MM.1S (cell line): ENCODE measurements at regions not wholly inside any gene's neighbourhood (a gene's known extent, or its start where the extent isn't known, plus 50 kb on each side); places are given as distances from the start of the nearest gene placed in this dataset.

Source experiments
- DNase-seq: peaks from one replicate; pipeline ENCODE4 v3.0.0-alpha.2; 2015
- H2AFZ ChIP-seq: fragments of 300-600 bp; sonication (generic); 2 replicates; pipeline ENCODE4 v1.6.0; 2016; ENCODE audit warnings: antibody characterized with exemption, low read length
- H3F3A ChIP-seq: fragments of 300-600 bp; sonication (generic); 2 replicates; pipeline ENCODE4 v1.6.1; 2016; ENCODE audit warnings: mild to moderate bottlenecking, antibody characterized with exemption, low read length, moderate library complexity, mixed read lengths; ENCODE audit not compliant: insufficient read depth
- H3K27ac ChIP-seq: fragments of 300-600 bp; sonication (generic); 2 replicates; pipeline ENCODE4 v1.5.1; 2016; ENCODE audit warnings: mild to moderate bottlenecking, low read length
- H3K27me3 ChIP-seq: fragments of 300-600 bp; sonication (generic); replicated peaks from 2 replicates; pipeline ENCODE4 v1.6.0; 2016; ENCODE audit warnings: low read length; ENCODE audit not compliant: insufficient read depth
- H3K36me3 ChIP-seq: fragments of 300-600 bp; sonication (generic); replicated peaks from 2 replicates; pipeline ENCODE4 v1.6.1; 2016; ENCODE audit warnings: mild to moderate bottlenecking, low read length, mixed read lengths; ENCODE audit not compliant: insufficient read depth
- H3K4me1 ChIP-seq: fragments of 300-600 bp; sonication (generic); 2 replicates; pipeline ENCODE4 v1.6.1; 2016; ENCODE audit warnings: low read length, mixed read lengths
- H3K4me2 ChIP-seq: fragments of 300-600 bp; sonication (generic); 2 replicates; pipeline ENCODE4 v1.6.0; 2016; ENCODE audit warnings: low read depth, low read length
- H3K4me3 ChIP-seq: fragments of 300-600 bp; sonication (generic); 2 replicates; pipeline ENCODE4 v1.5.1; 2016; ENCODE audit warnings: low read length, mixed read lengths
- H3K79me2 ChIP-seq: fragments of 300-600 bp; sonication (generic); 2 replicates; pipeline ENCODE4 v1.6.1; 2016; ENCODE audit warnings: mixed run types, low read length, mixed read lengths
- H3K9ac ChIP-seq: fragments of 300-600 bp; sonication (generic); 2 replicates; pipeline ENCODE4 v1.6.1; 2016; ENCODE audit warnings: low read length, mixed read lengths
- H3K9me2 ChIP-seq: fragments of 300-600 bp; sonication (generic); replicated peaks from 2 replicates; pipeline ENCODE4 v1.6.1; 2016; ENCODE audit warnings: mild to moderate bottlenecking, low read length, mixed read lengths; ENCODE audit not compliant: insufficient read depth
- H3K9me3 ChIP-seq: fragments of 300-600 bp; sonication (generic); replicated peaks from 2 replicates; pipeline ENCODE4 v1.6.1; 2016; ENCODE audit warnings: mild to moderate bottlenecking, low read length, mixed read lengths; ENCODE audit not compliant: insufficient read depth
- H4K20me1 ChIP-seq: fragments of 300-600 bp; sonication (generic); 2 replicates; pipeline ENCODE4 v1.6.1; 2016; ENCODE audit warnings: mild to moderate bottlenecking, low read length, moderate library complexity, mixed read lengths; ENCODE audit not compliant: insufficient read depth
- EZH2 ChIP-seq: fragments of 300-600 bp; sonication (generic); optimal IDR thresholded peaks from 2 replicates; pipeline ENCODE3; 2017; ENCODE audit warnings: low read depth, mild to moderate bottlenecking, antibody characterized with exemption, low read length, mixed read lengths
- EZH2phosphoT487 ChIP-seq: fragments of 300-600 bp; sonication (generic); IDR thresholded peaks from 2 replicates; pipeline ENCODE4 v1.6.1; 2018; ENCODE audit warnings: antibody characterized with exemption, low read length
- TF ChIP-seq, protein P1 (sequence below): fragments of 300-600 bp; sonication (generic); IDR thresholded peaks from 2 replicates; pipeline ENCODE4 v1.5.1; 2016; ENCODE audit warnings: antibody characterized with exemption, low read length, mixed read lengths

DNA sequence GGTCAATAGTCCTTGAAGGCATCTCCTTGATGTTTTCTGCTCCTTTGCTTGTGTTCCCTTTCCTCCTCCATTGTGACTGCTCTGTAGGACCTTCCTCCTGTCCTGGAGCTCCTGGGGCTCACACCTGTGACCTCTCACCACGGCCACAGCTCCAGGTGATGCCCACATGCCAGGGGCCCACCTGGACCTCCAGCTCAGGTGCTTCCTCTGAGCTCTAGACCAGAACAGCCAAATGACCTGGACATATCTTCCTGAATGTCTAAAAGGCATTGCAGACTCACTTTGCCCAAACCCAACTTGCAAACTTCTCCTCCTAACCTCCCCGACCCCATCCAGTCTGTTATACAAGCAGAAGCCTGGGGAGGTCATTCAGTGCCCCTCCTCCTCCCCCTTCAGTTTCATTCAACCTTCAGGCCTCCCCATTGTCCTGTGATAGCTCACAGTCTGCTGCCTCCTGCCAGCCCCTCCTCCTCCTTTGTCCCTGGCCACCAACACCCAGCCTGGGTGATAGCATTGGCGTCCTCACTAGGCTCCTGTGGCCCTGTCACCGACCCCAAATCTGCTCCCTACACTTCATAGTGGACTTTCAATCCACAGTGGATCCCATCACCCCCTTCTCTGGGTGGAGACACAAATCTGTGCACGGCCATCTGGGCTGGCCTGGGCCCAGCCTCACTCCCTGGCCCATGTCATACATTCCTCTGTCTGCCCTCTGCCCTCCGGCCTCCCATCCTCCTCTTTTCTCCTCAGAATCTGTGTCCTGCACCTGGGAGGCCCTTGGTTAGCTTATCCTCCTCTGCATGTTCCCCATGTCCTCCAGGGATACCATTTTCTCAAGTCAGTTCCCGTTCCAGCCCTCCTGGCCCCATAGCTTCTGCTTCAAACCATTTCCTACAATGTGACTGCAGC is 310.4 kb upstream of the HDAC4 start:
- H4K20me1 ChIP-seq = no peaks in the 10 kb centered on the region
- no peaks in the 10 kb centered on the region for H3K27me3 ChIP-seq

DNA sequence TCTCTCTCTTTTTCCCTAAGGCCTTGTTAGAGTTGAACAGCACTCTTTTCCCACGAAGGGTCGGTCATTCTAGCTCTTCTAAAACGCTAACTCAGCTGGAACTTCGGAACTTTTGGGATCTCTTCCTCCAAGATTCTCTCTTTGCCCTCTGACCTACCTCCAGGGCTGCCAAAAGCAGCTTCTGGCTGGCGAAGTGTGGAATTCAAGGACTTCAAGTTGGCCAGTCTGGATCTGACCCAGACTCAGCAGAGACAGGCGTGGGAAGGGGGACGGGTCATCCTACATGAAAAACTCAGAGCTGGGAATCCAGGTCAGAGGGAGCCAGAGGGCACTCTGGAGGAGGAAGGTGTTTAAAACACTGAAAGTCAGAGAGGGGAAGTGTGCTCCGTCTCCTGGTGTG is 305.5 kb upstream of the HDAC4 start:
- H3K4me3 ChIP-seq = no peak overlapping the region
- H3K9me2 ChIP-seq = no peaks in the 10 kb centered on the region
- H2AFZ ChIP-seq = no peak overlapping the region
- no peaks in the 10 kb centered on the region for H3K79me2 ChIP-seq
- H3K27me3 ChIP-seq = no peaks in the 10 kb centered on the region
- no peaks in the 10 kb centered on the region for H3K36me3 ChIP-seq
- H3K9ac ChIP-seq = no peak overlapping the region
- H4K20me1 ChIP-seq = no peaks in the 10 kb centered on the region
- H3K27ac ChIP-seq = no peak overlapping the region
- H3K4me2 ChIP-seq = no peak overlapping the region
- TF ChIP-seq EZH2phosphoT487 (no peak), EZH2 (no peak)
- TF ChIP-seq, protein P1, sequence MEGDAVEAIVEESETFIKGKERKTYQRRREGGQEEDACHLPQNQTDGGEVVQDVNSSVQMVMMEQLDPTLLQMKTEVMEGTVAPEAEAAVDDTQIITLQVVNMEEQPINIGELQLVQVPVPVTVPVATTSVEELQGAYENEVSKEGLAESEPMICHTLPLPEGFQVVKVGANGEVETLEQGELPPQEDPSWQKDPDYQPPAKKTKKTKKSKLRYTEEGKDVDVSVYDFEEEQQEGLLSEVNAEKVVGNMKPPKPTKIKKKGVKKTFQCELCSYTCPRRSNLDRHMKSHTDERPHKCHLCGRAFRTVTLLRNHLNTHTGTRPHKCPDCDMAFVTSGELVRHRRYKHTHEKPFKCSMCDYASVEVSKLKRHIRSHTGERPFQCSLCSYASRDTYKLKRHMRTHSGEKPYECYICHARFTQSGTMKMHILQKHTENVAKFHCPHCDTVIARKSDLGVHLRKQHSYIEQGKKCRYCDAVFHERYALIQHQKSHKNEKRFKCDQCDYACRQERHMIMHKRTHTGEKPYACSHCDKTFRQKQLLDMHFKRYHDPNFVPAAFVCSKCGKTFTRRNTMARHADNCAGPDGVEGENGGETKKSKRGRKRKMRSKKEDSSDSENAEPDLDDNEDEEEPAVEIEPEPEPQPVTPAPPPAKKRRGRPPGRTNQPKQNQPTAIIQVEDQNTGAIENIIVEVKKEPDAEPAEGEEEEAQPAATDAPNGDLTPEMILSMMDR = no peak
- no peaks in the 10 kb centered on the region for H3K9me3 ChIP-seq
- no peaks in the 10 kb centered on the region for H3F3A ChIP-seq
- DNase-seq = no peak
- H3K4me1 ChIP-seq = no peaks in the 10 kb centered on the region

More for the DNA sequence above, 310.4 kb upstream of the HDAC4 start:
- H3K79me2 ChIP-seq = no peaks in the 10 kb centered on the region
- no peak overlapping the region for H3K4me3 ChIP-seq
- no peaks in the 10 kb centered on the region for H3K36me3 ChIP-seq
- no peak overlapping the region for H2AFZ ChIP-seq
- TF ChIP-seq EZH2phosphoT487 (no peak), EZH2 (no peak)
- TF ChIP-seq, protein P1 = no peak
- no peaks in the 10 kb centered on the region for H3F3A ChIP-seq
- no peaks in the 10 kb centered on the region for H3K4me1 ChIP-seq
- no peaks in the 10 kb centered on the region for H3K9me3 ChIP-seq
- H3K4me2 ChIP-seq = no peak overlapping the region
- H3K9me2 ChIP-seq = no peaks in the 10 kb centered on the region
- DNase-seq = no peak
- no peak overlapping the region for H3K27ac ChIP-seq
- no peak overlapping the region for H3K9ac ChIP-seq

DNA sequence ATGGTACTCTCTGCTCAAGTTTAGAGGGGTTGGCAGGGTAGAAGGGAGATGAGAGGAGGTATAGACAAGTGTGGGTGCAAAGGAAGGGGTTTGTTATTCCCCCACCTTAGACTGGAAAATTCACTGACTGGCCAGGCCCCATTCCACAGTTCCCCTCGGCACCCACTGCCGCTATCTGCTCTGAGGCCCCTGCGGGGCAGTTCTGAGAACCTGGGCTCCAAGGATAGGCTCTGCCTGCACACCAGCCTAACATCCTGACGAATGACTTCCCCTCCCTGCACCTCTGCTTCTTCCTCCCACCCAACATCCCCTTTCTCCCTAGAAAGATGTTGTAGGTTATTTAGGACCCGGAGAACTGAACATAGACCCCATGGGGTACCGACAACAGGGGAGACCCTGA is 303.9 kb upstream of the HDAC4 start:
- no peak overlapping the region for H2AFZ ChIP-seq
- TF ChIP-seq EZH2phosphoT487 = no peak
- H4K20me1 ChIP-seq = no peaks in the 10 kb centered on the region
- no peak overlapping the region for H3K9ac ChIP-seq
- no peaks in the 10 kb centered on the region for H3F3A ChIP-seq
- H3K79me2 ChIP-seq = no peaks in the 10 kb centered on the region
- no peak overlapping the region for H3K4me2 ChIP-seq
- H3K27ac ChIP-seq = no peak overlapping the region
- H3K4me1 ChIP-seq = no peaks in the 10 kb centered on the region
- H3K36me3 ChIP-seq = no peaks in the 10 kb centered on the region
- H3K27me3 ChIP-seq = no peaks in the 10 kb centered on the region
- no peaks in the 10 kb centered on the region for H3K9me2 ChIP-seq
- DNase-seq = no peak
- no peaks in the 10 kb centered on the region for H3K9me3 ChIP-seq
- no peak overlapping the region for H3K4me3 ChIP-seq

DNA sequence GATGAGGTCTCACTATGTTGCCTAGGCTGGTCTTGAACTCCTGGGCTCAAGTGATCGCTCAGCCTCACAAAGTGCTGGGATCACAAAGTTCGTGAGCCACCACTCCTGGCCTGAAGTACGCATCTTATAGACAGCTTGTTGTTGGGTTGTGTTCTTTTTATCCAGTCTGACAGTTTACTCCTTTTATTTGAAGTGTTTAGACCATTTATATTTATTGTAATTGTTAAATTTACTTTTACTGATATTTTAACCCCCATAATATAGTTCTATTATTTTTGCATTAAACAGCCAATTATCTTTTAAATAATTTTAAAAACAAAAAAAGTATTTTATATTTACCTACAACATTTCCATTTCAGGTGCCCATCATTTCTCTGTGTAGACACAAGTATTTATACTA is 303.0 kb upstream of the HDAC4 start:
- Histone ChIP-seq H3K9me2 (no peaks in the 10 kb centered on the region), H3K9ac (no peak overlapping the region), H3K4me3 (no peak overlapping the region), H3F3A (no peaks in the 10 kb centered on the region), H3K9me3 (no peaks in the 10 kb centered on the region), H4K20me1 (no peaks in the 10 kb centered on the region), H3K4me1 (no peaks in the 10 kb centered on the region), H3K79me2 (no peaks in the 10 kb centered on the region), H2AFZ (no peak overlapping the region), H3K27ac (no peak overlapping the region), H3K36me3 (no peaks in the 10 kb centered on the region), H3K27me3 (no peaks in the 10 kb centered on the region), H3K4me2 (no peak overlapping the region)
- no peak for DNase-seq
- TF ChIP-seq EZH2phosphoT487 (no peak), EZH2 (no peak)
- TF ChIP-seq, protein P1 = no peak
